GM23338 (cell line): ENCODE measurements at regions not wholly inside any gene's neighbourhood (a gene's known extent, or its start where the extent isn't known, plus 50 kb on each side); places are given as distances from the start of the nearest gene placed in this dataset.

Source experiments
- ATAC-seq: fragments of 200-7000 bp; cut with Tn5 transposase; 3 replicates; pipeline ENCODE4 v1.9.1; 2020
- DNase-seq: peaks from one replicate; pipeline ENCODE4 v3.0.0-alpha.2; 2015; ENCODE audit warnings: low spot score
- H2AFZ ChIP-seq: fragments of 200-600 bp; sonication (generic); 2 replicates; pipeline ENCODE4 v1.8.0; 2016; ENCODE audit warnings: antibody characterized with exemption, mild to moderate bottlenecking, moderate library complexity
- H3F3A ChIP-seq: fragments of 200-600 bp; sonication (generic); replicated peaks from 2 replicates; pipeline ENCODE4 v1.8.0; 2017; ENCODE audit warnings: antibody characterized with exemption, mixed run types, low read depth
- H3K27ac ChIP-seq: fragments of 200-600 bp; sonication (generic); 2 replicates; pipeline ENCODE4 v1.6.1; 2016; ENCODE audit warnings: low read depth
- H3K27me3 ChIP-seq: fragments of 200-600 bp; sonication (generic); 2 replicates; pipeline ENCODE4 v1.8.0; 2016; ENCODE audit warnings: mild to moderate bottlenecking, mixed run types, moderate library complexity; ENCODE audit not compliant: insufficient read depth
- H3K36me3 ChIP-seq: fragments of 200-600 bp; sonication (generic); 2 replicates; pipeline ENCODE4 v1.8.0; 2016; ENCODE audit warnings: mild to moderate bottlenecking; ENCODE audit not compliant: insufficient read depth
- H3K4me1 ChIP-seq: fragments of 200-600 bp; sonication (generic); 2 replicates; pipeline ENCODE4 v1.8.0; 2016; ENCODE audit warnings: mild to moderate bottlenecking, moderate library complexity; ENCODE audit not compliant: insufficient read depth
- H3K4me2 ChIP-seq: fragments of 200-600 bp; sonication (generic); 2 replicates; pipeline ENCODE4 v1.7.1; 2017; ENCODE audit warnings: mixed run types
- H3K4me3 ChIP-seq: fragments of 200-600 bp; sonication (generic); 2 replicates; pipeline ENCODE4 v1.6.1; 2016; ENCODE audit warnings: mixed run types
- H3K79me2 ChIP-seq: fragments of 200-600 bp; sonication (generic); replicated peaks from 2 replicates; pipeline ENCODE4 v1.8.0; 2017; ENCODE audit warnings: mild to moderate bottlenecking; ENCODE audit not compliant: insufficient read depth
- H3K9me2 ChIP-seq: fragments of 200-600 bp; sonication (generic); 2 replicates; pipeline ENCODE4 v1.8.0; 2017; ENCODE audit not compliant: insufficient read depth
- H4K20me1 ChIP-seq: fragments of 200-600 bp; sonication (generic); replicated peaks from 2 replicates; pipeline ENCODE4 v1.8.0; 2017; ENCODE audit warnings: mild to moderate bottlenecking; ENCODE audit not compliant: insufficient read depth
- H3K27ac Mint-ChIP-seq: 2 replicates; pipeline ENCODE4 v1.8.0; 2020; ENCODE audit warnings: inconsistent platforms, mild to moderate bottlenecking, moderate library complexity, mixed read lengths
- H3K27me3 Mint-ChIP-seq: 3 replicates; pipeline ENCODE4 v1.8.0; 2022; ENCODE audit warnings: low read depth, mild to moderate bottlenecking, moderate library complexity, mixed read lengths, inconsistent platforms; ENCODE audit not compliant: insufficient read depth, poor library complexity
- H3K36me3 Mint-ChIP-seq: 3 replicates; pipeline ENCODE4 v1.8.0; 2021; ENCODE audit warnings: low read depth, mild to moderate bottlenecking, inconsistent platforms, moderate library complexity, mixed read lengths
- H3K4me1 Mint-ChIP-seq: 3 replicates; pipeline ENCODE4 v1.8.0; 2020; ENCODE audit warnings: mild to moderate bottlenecking, inconsistent platforms, mixed read lengths
- H3K4me3 Mint-ChIP-seq: 3 replicates; pipeline ENCODE4 v1.8.0; 2021; ENCODE audit warnings: moderate library complexity, mild to moderate bottlenecking, inconsistent platforms, mixed read lengths
- H3K9me3 Mint-ChIP-seq: 3 replicates; pipeline ENCODE4 v1.8.0; 2020; ENCODE audit warnings: moderate library complexity, mild to moderate bottlenecking, inconsistent platforms, mixed read lengths
- CREB1 ChIP-seq: fragments of 250-450 bp; sonication (Bioruptor Pico); IDR thresholded peaks from 2 replicates; pipeline ENCODE4 v1.5.0; 2020; ENCODE audit warnings: low read depth, mild to moderate bottlenecking, moderate library complexity
- EZH2 ChIP-seq: fragments of 200-600 bp; sonication (generic); IDR thresholded peaks from one replicate; pipeline ENCODE4 v1.8.0; 2017; ENCODE audit warnings: antibody characterized with exemption, mild to moderate bottlenecking, low read depth; ENCODE audit not compliant: unreplicated experiment
- EZH2phosphoT487 ChIP-seq: fragments of 200-600 bp; sonication (generic); IDR thresholded peaks from one replicate; pipeline ENCODE4 v1.8.1; 2018; ENCODE audit warnings: antibody characterized with exemption; ENCODE audit not compliant: unreplicated experiment
- JUNB ChIP-seq: IDR thresholded peaks from one replicate; pipeline ENCODE4 v1.6.1; 2016; ENCODE audit warnings: antibody characterized with exemption; ENCODE audit not compliant: unreplicated experiment
- POLR2AphosphoS5 ChIP-seq: IDR thresholded peaks from 2 replicates; pipeline ENCODE4 v1.6.1; 2016; ENCODE audit warnings: antibody characterized with exemption, low read depth
- REST ChIP-seq: IDR thresholded peaks from one replicate; pipeline ENCODE4 v1.6.1; 2018; ENCODE audit warnings: antibody characterized with exemption; ENCODE audit not compliant: unreplicated experiment
- STAT1 ChIP-seq: IDR thresholded peaks from one replicate; pipeline ENCODE4 v1.6.1; 2016; ENCODE audit warnings: antibody characterized with exemption; ENCODE audit not compliant: unreplicated experiment
- ZNF114 ChIP-seq: fragments of 250-450 bp; sonication (Bioruptor Pico); IDR thresholded peaks from 2 replicates; pipeline ENCODE4 v1.5.0; 2020; ENCODE audit warnings: mild to moderate bottlenecking, moderate library complexity
- TF ChIP-seq, protein P1 (sequence below): fragments of 250-450 bp; sonication (Bioruptor Pico); IDR thresholded peaks from 2 replicates; pipeline ENCODE4 v1.5.0; 2020; ENCODE audit warnings: mild to moderate bottlenecking, moderate library complexity
- TF ChIP-seq, protein P2 (sequence below): IDR thresholded peaks from 2 replicates; pipeline ENCODE4 v1.6.1; 2016; ENCODE audit warnings: antibody characterized with exemption

GRCh38 chr18:60448487-60449267 lies 76.1 kb upstream of the MC4R start:
- no peak overlapping the region for H2AFZ ChIP-seq
- no peaks in the 10 kb centered on the region for H3F3A ChIP-seq
- Mint-ChIP-seq H3K27ac (no peak overlapping the region), H3K9me3 (peaks cover 18% of the 10 kb centered on the region), H3K4me1 (no peaks in the 10 kb centered on the region), H3K4me3 (no peak overlapping the region), H3K27me3 (no peaks in the 10 kb centered on the region), H3K36me3 (peaks cover 16% of the 10 kb centered on the region)
- DNase-seq (peak; percentile 37), ATAC-seq (no peak)
- H3K9me2 ChIP-seq, result no peaks in the 10 kb centered on the region
- H3K36me3 ChIP-seq, result no peaks in the 10 kb centered on the region
- H3K27ac ChIP-seq, result no peak overlapping the region
- H3K4me1 ChIP-seq, result no peaks in the 10 kb centered on the region
- H4K20me1 ChIP-seq, result no peaks in the 10 kb centered on the region
- TF ChIP-seq REST (no peak), CREB1 (CRISPR knock-in tag) (no peak), POLR2AphosphoS5 (no peak), ZNF114 (no peak), EZH2phosphoT487 (no peak), EZH2 (no peak)
- no peak overlapping the region for H3K4me3 ChIP-seq
- H3K27me3 ChIP-seq, result no peaks in the 10 kb centered on the region
- no peaks in the 10 kb centered on the region for H3K79me2 ChIP-seq
- no peak overlapping the region for H3K4me2 ChIP-seq

GRCh38 chr18:60452421-60452820 lies 79.8 kb upstream of the MC4R start:
- no peak overlapping the region for H3K27ac Mint-ChIP-seq
- peaks cover 16% of the 10 kb centered on the region for H3K36me3 Mint-ChIP-seq
- H3K79me2 ChIP-seq, result no peaks in the 10 kb centered on the region
- H3K9me3 Mint-ChIP-seq, result peaks cover 25% of the 10 kb centered on the region
- no peaks in the 10 kb centered on the region for H3F3A ChIP-seq
- no peaks in the 10 kb centered on the region for H3K36me3 ChIP-seq
- H4K20me1 ChIP-seq, result no peaks in the 10 kb centered on the region
- no peaks in the 10 kb centered on the region for H3K4me1 Mint-ChIP-seq
- H3K9me2 ChIP-seq, result peaks cover 6% of the 10 kb centered on the region
- H3K27ac ChIP-seq, result no peak overlapping the region
- H3K27me3 ChIP-seq, result no peaks in the 10 kb centered on the region
- peaks cover 3% of the 10 kb centered on the region for H3K27me3 Mint-ChIP-seq
- ATAC-seq (no peak), DNase-seq (no peak)
- H3K4me2 ChIP-seq, result no peak overlapping the region
- H3K4me3 Mint-ChIP-seq, result no peak overlapping the region
- H3K4me1 ChIP-seq, result no peaks in the 10 kb centered on the region
- no peak overlapping the region for H3K4me3 ChIP-seq
- no peak overlapping the region for H2AFZ ChIP-seq
- TF ChIP-seq POLR2AphosphoS5 (no peak), STAT1 (no peak), JUNB (no peak)
- TF ChIP-seq, protein P1, sequence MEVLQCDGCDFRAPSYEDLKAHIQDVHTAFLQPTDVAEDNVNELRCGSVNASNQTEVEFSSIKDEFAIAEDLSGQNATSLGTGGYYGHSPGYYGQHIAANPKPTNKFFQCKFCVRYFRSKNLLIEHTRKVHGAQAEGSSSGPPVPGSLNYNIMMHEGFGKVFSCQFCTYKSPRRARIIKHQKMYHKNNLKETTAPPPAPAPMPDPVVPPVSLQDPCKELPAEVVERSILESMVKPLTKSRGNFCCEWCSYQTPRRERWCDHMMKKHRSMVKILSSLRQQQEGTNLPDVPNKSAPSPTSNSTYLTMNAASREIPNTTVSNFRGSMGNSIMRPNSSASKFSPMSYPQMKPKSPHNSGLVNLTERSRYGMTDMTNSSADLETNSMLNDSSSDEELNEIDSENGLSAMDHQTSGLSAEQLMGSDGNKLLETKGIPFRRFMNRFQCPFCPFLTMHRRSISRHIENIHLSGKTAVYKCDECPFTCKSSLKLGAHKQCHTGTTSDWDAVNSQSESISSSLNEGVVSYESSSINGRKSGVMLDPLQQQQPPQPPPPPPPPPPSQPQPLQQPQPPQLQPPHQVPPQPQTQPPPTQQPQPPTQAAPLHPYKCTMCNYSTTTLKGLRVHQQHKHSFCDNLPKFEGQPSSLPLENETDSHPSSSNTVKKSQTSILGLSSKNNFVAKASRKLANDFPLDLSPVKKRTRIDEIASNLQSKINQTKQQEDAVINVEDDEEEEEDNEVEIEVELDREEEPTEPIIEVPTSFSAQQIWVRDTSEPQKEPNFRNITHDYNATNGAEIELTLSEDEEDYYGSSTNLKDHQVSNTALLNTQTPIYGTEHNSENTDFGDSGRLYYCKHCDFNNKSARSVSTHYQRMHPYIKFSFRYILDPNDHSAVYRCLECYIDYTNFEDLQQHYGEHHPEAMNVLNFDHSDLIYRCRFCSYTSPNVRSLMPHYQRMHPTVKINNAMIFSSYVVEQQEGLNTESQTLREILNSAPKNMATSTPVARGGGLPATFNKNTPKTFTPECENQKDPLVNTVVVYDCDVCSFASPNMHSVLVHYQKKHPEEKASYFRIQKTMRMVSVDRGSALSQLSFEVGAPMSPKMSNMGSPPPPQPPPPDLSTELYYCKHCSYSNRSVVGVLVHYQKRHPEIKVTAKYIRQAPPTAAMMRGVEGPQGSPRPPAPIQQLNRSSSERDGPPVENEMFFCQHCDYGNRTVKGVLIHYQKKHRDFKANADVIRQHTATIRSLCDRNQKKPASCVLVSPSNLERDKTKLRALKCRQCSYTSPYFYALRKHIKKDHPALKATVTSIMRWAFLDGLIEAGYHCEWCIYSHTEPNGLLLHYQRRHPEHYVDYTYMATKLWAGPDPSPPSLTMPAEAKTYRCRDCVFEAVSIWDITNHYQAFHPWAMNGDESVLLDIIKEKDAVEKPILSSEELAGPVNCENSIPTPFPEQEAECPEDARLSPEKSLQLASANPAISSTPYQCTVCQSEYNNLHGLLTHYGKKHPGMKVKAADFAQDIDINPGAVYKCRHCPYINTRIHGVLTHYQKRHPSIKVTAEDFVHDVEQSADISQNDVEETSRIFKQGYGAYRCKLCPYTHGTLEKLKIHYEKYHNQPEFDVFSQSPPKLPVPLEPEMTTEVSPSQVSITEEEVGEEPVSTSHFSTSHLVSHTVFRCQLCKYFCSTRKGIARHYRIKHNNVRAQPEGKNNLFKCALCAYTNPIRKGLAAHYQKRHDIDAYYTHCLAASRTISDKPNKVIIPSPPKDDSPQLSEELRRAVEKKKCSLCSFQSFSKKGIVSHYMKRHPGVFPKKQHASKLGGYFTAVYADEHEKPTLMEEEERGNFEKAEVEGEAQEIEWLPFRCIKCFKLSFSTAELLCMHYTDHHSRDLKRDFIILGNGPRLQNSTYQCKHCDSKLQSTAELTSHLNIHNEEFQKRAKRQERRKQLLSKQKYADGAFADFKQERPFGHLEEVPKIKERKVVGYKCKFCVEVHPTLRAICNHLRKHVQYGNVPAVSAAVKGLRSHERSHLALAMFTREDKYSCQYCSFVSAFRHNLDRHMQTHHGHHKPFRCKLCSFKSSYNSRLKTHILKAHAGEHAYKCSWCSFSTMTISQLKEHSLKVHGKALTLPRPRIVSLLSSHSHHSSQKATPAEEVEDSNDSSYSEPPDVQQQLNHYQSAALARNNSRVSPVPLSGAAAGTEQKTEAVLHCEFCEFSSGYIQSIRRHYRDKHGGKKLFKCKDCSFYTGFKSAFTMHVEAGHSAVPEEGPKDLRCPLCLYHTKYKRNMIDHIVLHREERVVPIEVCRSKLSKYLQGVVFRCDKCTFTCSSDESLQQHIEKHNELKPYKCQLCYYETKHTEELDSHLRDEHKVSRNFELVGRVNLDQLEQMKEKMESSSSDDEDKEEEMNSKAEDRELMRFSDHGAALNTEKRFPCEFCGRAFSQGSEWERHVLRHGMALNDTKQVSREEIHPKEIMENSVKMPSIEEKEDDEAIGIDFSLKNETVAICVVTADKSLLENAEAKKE, result no peak
- TF ChIP-seq, protein P2, sequence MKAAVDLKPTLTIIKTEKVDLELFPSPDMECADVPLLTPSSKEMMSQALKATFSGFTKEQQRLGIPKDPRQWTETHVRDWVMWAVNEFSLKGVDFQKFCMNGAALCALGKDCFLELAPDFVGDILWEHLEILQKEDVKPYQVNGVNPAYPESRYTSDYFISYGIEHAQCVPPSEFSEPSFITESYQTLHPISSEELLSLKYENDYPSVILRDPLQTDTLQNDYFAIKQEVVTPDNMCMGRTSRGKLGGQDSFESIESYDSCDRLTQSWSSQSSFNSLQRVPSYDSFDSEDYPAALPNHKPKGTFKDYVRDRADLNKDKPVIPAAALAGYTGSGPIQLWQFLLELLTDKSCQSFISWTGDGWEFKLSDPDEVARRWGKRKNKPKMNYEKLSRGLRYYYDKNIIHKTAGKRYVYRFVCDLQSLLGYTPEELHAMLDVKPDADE, result no peak
